HuH-7.5 (cell line): ENCODE measurements at regions not wholly inside any gene's neighbourhood (a gene's known extent, or its start where the extent isn't known, plus 50 kb on each side); places are given as distances from the start of the nearest gene placed in this dataset.
"Not testable (repeated sequence)": the region's sequence is repeated elsewhere in the genome, so short reads cannot be mapped to it uniquely, and the experiment has no call there.

Experiments
- DNase-seq: peaks from one replicate; pipeline ENCODE4 v3.0.0; 2011; ENCODE audit warnings: low spot score

DNA sequence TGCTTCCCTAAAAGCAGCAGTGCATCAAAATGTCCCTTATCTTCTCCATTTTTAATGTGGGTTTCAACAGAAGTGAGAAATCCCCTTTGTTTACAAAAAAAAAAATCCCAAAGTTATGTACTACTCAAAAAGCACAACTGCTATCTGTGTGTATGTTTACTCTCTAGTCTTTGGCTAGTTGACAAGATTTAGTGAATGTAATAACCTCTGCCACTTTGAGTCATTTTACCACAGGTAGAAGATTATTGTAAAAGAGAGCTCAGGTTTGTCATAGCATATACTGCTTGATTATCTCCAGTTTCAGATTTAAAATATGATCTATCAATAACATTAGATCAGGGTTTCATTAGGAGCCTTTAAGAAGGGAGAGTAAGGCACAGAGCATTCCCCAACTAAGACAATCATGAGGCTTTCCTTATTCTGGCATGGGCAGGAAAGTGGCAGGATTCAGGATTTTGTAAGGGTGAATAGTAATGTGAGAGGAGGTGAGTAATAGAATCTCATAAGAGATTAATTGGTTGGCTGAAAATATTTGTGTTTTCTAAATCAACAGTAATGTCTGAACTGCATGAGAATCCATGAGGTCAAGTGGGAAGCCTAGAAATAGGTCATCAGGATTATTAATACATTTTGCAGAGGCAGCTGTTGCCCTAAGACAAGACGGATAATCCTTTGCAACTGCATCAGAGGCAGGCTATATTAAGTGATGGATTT is 1780.3 kb upstream of the LRRTM1 start:
- no peak for DNase-seq

DNA sequence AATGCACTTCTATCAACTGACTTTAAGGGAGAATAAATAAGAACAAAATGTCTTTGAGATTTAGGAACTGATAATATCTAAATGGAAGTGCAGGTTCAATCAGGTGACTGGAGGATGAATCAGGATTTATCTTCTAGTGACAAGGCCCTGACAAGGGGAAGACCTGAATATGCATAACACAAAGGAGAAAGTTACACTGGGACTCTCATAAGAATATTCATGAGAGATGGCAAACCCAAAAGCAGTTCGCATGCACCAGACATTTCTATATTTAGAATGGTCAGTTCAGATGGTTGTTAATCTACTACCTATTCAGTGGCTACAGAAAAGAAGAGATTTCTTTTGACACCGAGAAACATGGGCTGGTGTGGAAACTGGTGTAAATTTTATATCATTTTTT is 1771.3 kb upstream of the LRRTM1 start:
- no peak for DNase-seq

DNA sequence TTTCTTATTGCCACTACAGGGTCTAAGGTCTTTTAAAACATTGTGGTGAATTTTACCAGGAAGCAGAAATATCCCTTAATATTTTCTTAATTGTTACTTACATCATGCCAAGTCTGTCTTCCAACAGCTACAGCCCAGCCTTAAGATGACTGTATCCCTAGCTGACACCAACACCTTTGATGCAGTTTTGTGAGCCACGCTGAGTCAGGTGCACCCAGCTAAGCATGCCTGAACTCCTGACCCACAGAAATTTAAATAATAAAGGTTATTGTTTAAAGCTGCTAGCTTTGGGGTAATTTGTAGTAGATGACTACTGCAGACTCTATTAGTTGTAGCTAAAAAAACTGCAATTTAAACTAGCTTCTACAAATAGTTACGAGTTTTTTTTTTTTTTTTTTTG is 1757.9 kb upstream of the LRRTM1 start:
- no peak for DNase-seq

DNA sequence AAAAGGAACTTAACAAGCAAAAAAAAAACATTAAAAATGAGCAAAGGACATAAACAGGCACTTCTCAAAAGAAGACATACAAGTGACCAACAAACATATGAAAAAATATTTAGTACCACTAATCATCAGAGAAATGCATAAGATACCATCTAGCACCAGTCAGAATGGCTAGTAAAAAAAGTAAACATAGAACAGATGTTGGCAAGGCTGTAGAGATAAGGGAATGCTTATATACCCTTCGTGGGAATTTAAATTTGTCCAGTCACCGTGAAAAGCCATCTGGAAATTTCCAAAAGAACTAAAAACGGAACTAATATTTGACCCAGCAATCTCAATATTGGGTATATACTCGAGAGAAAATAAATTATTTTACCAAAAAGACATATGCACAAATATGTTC is 1751.3 kb upstream of the LRRTM1 start:
- DNase-seq: no peak

DNA sequence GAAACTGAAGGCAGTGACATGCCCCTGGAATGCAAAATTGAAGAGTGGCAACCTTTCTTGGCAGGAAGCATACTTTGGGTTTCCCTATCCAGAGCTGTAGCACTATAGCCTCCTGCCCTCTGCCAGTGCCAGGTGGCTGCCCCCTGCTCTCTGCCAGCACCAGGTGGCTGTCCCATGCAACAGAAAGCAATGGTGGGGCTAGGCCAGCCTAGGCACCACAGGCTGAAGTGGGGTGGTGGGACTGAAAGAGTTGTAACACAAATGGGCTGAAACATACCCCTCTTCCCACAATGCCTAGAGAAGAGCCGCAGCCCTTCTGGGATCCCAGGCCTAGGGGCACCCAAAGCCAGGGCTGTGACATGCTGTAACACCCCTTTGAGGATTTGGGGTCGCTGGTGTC is 1739.3 kb upstream of the LRRTM1 start:
- no peak for DNase-seq

DNA sequence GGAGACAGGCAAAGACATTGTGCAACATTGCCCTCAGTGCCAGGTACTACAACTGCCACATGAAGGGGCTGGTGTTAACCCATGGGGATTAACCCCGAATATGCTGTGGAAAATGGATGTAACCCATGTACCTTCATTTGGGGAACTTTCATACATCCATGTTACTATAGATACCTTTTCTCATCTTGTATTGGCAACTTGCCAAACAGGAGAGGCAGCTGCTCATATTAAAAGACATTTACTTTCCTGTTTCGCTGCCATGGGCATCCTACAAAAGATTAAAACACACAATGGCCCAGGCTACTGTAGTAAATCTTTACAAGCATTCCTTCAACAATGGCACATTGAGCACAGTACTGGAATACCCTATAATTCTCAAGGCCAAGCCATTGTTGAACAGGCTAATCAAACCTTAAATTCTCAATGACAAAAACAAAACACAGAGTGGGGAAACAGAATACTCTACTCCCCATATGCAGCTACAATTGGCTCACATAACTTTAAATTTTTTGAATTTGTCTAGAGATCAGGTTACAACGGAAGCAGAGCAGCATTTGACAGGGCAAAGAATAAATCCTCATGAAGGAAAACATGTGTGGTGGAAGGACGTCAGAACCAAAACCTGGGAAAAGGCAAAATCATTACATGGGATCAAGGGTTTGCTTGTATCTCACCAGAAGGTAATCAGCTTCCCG is 1723.5 kb upstream of the LRRTM1 start:
- no peak for DNase-seq

DNA sequence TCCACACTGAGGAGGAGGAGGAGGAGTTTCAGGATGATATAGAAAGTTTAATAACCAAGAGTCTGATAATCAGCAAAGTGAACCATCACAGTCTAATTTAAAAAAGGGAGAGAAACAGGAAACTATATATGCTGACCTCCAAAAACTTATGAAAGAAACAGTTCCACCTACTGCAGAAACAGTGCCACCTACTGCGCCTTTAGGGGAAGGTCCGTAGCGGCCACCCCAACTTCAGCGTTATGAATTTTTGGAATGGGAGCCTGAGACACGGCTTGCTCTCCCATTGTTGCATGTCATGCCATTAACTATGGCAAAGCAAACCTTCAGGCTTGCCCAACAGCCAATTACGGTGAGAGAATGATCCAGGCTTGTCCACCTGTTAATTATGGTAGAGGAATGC is 1719.2 kb upstream of the LRRTM1 start:
- no peak for DNase-seq

DNA sequence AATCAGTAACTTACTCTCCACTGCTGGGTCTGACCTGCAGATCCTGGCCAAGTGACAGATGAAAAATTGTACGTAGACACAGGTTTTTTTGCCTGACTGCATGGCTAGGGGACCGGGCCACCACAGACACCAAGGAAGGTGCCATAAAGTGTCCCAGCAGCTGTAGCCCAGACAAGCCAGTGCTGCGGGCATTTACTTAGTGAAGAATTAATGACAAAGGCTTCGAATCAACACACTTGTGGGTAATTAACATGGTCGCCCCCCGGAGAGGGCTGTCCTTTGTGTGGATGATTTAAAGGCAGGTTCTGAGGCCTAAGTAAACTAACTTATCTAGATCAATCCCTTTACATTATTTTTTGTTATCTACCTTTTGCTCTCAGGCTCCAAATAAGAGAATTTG is 1709.1 kb upstream of the LRRTM1 start:
- DNase-seq: no peak

DNA sequence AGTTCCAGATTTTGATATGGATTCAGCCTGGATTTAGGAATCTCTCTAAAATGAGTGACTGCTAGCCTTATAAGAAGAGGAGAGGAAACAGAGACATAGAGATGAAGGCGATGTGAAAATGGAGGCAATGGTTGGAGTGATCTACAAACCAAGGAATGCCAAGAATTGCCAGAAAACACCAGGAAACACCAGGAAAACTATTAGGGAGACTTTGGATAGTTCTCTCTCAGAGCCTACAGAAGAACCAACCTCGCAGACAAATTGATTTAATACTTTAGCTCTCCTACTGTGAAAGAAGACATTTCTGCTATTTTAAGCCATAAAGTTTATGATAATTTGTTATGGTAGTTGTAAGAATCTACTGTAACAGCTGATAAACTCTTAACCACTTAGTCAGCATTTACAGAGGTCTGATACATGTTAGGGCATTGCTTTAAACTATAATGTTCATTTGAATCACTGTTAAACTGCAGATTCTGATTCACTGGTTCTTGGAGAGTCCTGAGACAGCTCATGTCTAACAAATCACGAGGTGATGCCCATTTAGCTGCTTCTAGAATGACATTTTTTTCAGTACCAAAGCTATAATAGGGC is 1702.6 kb upstream of the LRRTM1 start:
- DNase-seq: no peak

DNA sequence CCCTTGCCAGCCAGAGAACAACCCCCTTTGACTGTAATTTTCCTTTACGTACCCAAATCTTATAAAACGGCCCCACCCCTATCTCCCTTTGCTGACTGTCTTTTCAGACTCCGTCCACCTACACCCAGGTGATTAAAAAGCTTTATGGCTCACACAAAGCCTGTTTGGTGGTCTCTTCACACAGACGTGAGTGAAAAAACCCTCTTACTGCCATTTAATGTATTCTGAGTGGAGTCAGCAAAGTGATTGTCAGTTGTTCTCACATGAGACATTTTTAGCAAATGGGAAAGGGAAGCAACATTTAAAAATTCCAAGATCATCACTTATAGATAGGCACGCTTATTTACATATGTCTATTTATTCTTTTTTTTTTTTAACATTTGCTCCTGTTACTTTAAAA is 1701.3 kb upstream of the LRRTM1 start:
- not testable (repeated sequence) for DNase-seq

DNA sequence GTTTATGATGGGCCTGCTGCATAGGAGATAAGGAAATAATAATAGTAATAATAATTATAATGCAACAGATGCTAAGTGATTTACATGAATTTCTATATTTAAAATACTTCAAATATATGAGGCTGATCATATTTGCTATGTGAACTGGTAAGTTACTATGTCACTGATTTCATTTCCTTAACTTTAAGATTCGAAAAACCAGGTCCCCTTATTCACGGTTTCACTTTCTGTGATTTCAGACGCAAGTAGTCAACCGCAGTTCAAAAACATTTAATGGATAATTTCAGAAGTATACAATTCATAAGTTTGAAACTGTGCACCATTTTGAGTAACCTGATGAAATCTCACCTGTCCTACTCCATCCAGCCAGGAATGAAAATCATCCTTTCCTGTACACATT is 1697.1 kb upstream of the LRRTM1 start:
- DNase-seq: no peak

DNA sequence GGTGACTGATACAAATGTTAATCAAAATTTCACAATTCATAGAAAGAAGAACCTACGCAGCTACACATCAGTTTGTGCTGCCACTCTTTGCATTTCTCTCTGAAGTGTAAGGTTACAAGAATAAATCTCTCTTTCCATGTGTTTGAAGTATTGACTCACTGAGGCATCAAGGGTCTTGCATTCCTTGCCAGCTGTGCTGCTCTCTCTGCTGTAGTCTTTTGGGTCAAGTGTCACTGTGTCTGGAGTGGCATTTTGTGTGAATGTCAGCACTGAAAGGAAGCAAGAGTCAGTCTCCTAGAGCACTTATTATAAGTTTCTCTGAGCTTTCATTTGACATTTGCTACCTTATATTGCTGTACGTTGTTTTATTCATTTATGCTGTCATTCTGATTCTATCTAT is 1696.1 kb upstream of the LRRTM1 start:
- DNase-seq: no peak

DNA sequence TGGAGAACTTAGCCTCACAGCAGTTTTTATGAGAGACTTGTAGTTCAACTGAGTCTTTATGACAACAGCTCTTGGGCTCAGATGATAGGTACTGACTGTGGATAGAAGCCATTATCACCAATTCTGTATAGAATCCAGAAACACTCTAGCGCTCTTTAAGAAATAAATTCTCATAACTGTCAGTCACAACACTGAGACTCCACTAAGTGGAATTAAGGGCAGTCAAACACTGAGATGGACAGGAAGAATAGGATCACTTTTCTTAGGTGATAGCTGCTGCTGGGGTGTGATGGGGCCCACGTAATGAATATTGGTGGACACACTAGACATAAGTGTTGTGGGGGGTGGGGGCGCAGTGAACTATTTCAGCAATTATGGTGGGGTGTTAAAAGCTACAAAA is 1691.8 kb upstream of the LRRTM1 start:
- DNase-seq: no peak

DNA sequence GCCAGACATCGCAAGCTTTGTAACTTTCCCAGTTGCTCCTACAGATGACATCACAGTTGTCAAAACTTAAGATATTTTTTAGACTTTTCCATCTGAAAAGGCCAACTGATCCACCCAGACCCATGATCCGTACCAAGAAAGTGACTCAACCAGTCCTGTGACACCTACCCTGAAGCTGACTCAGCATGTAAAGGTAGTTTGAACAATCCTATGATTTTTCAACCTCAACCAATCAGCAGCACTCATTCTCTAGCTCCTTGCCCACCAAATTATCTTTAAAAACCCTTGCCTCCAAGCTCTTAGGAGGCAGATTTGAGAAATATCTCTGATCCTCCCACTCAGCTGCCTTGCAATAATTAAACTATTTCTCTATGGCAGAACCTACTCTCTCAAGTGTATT is 1686.7 kb upstream of the LRRTM1 start:
- DNase-seq: no peak

DNA sequence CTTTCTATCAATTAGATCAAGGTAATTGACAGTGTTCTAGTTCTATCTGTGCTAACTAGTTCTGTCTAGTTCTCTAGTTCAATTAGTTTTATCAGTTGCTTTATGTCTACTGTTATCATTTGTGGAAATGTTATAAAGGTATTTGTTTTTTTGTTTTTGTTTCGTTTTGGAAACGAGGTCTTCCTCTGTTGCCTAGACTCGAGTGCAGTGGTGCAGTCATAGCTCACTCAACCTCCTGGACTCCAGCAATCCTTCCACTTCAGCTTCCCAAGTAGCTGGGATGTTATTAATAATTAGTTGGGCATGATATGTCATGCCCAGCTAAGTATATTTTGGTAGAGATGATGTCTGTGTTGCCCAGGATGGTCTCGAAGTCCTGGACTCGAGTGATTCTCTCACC is 1682.8 kb upstream of the LRRTM1 start:
- DNase-seq: no peak

DNA sequence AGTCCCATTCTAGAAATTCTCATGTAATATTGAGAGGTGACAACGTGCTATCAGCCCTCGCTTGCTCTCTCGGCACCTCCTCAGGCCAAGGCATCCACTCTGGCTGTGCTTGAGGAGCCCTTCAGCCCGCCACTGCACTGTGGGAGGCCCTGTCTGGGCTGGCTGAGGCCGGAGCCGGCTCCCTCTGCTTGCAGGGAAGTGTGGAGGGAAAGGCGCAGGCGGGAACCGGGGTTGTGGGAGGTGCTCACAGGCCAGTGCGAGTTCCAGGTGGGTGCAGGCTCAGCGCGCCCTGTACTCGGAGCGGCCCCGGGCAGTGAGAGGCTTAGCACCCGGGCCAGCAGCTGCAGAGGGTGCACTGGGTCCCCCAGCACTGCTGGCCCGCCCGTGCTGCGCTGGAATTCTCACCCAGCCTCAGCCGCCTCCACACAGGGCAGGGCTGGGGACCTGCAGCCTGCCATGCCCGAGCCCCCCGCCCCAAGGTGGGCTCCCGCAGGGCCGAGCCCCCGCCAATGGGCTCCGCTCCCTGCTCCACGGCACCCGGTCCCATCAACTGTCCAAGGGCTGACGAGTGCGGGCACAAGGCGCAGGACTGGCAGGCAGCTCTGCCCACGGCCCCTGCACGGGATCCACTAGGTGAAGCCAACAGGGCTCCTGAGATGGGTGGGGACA is 1680.6 kb upstream of the LRRTM1 start:
- no peak for DNase-seq

DNA sequence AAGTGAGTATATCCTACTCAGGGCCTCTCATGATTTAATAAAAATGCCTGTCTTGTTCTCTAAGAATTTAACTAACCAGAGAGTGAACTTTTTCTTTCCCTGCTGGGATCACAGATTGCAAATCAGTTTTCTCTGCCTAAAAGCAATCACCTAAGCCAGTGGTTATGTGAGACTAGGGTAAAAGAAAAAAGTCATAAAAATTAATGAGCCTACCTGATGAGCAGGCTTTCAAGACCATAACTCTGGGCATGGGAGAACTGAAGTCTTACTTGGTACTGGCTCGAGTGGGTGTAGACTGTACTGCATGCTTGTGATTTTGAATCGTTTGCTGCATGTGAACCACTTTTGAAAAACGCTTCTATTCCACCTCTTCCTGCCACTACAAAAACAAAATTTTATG is 1677.0 kb upstream of the LRRTM1 start:
- no peak for DNase-seq

DNA sequence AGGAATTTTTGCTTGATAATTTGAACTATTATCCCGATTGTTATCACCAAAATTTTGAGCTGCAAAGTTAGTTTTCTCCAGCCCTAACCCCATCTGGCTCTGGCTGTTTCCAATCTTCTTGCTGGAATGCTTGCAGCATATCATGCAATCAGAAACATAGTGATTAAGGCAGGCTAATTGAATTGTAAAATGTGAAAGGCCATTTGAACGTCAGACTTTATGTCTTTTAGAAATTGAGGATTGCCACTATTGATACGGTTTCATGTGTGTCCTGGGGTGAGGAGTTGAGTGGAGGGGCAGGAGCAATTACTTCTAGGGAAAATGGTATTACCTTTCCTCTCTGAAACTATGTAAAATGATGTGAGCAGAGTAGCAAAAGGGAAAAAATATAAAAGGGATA is 1674.5 kb upstream of the LRRTM1 start:
- DNase-seq: no peak

DNA sequence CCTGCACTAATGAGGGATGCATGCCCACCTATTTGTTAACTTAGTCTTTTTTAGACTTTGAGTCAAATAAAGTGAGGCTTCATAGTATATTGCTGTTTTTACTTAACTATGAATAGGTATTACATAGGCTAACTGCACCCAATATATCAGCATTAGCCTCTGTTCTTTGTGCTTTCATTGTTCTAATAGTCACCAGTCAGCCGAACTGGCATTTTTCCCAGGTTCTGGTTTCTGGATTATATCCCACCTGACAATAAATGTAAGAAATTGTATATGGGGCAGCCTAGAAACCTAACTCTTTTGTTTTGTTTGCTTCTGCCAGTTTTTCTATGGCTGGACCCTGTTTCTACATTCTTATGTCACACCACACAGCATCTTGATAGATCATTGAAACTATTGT is 1672.4 kb upstream of the LRRTM1 start:
- no peak for DNase-seq

DNA sequence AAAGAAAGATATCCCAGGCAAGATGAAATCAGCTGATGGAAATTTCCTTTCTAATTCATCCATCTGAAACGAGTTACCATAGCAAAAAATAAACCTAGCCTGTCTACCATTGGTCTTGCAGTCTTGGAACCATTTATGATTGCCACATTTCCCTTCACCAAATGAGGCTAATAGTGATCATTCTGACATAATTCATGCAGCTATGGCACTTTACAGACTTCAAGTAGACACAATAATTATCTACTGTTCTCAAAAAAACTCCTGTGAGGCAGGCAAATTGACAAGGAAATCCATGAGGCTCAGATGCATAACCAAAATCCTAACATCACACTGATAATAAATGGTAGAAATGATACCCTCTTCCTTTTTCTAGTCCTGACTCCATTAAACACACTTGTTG is 1669.7 kb upstream of the LRRTM1 start:
- no peak for DNase-seq

DNA sequence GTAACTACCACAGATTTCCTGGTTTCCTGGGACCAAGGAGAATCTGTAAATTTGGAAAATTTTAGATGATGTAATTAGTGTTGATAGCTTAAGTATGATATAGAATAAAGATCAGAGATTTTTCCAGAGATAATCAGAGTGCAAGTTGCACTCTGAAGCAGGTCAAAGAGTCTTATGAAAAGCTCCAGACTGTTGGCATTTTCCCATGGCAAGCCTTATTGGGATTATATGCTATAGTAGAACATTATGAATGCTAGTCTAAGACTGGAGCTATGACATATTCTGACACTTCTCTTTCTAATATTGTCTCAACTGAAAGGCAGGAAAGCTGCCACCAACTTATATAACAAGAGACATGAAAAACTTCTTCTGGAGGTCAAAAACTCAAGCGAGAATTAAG is 1638.3 kb upstream of the LRRTM1 start:
- no peak for DNase-seq

DNA sequence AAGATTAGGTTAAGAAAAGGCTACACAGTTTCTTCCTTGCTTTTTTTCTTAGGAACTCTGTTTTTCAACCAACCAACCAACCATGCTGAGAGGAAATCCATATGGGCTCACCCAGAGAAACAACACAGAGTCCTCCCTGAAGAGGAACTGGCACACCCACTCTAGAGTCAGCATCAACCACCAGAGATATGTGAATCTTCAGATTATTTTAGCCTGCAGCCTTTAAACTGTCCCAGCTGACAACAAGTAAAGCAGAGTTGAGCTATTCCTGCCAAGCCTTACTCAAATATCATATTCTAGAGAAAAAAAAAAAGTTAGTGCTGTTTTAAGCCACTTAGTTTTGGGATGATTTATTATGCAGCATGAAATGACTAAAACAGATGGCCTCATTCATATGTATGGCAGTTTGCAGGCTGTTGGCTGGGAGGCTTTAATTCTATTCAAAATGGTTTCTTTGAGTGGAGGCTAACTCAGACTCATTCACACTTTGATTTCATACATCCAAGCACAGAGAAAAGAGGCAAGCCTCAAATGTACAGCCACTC is 1637.7 kb upstream of the LRRTM1 start:
- DNase-seq: no peak
